ENCODE measurements at regions not wholly inside any gene's neighbourhood (a gene's known extent, or its start where the extent isn't known, plus 50 kb on each side); places are given as distances from the start of the nearest gene placed in this dataset.

DNA sequence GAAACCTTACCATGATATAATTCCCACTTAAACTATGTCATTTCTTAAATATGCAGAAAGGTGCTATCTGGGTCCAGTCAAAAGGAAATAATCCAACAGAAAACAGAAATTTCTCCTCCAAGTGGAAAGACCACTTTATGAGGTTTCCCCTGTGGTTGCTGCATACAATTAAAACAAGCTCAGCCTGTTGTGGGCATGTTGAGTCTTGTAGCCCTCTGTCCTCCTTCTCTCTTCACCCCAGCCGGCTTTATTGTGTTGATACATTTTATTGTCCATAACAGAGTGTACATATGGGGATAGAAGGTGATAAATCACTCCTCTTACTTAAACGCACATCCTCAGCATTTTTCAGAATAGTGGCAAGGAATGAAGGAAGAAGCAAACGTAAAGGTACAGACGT lies 126.0 kb upstream of the MTNR1B start:
- POLR2A ChIA-PET, result no interaction called here
- H3K4me2 ChIP-seq, result no peak overlapping the region
- TF ChIP-seq HOXB13 (CRISPR knock-in tag; IDR thresholded peaks at IDR 0.05; ENCODE audit: low read depth) (no peak), TP53 (CRISPR knock-in tag; IDR thresholded peaks at IDR 0.05) (no peak), EP300 (IDR thresholded peaks at IDR 0.05) (no peak), FOXS1 (CRISPR knock-in tag; IDR thresholded peaks at IDR 0.05) (no peak), ZNF302 (CRISPR knock-in tag; IDR thresholded peaks at IDR 0.05) (no peak), E2F6 (IDR thresholded peaks at IDR 0.05; ENCODE audit: borderline replicate concordance, low read depth) (no peak), EHMT2 (IDR thresholded peaks at IDR 0.05; ENCODE audit: low read depth) (no peak), POLR2AphosphoS2 (conservative IDR thresholded peaks at IDR 0.05; ENCODE audit: low read length) (no peak), CHD4 (IDR thresholded peaks at IDR 0.05; ENCODE audit: borderline replicate concordance) (no peak)

GRCh38 chr11:92844197-92844596 lies 125.3 kb upstream of the MTNR1B start:
- FAIRE-seq, result no peak
- Histone ChIP-seq H3K9me3 (no peaks in the 10 kb centered on the region), H3K4me3 (no peak overlapping the region), H3K4me1 (no peaks in the 10 kb centered on the region), H3K27ac (no peak overlapping the region), H3K4me2 (no peak overlapping the region)
- 74% methylated on average over 10 of the region's 13 CpGs for WGBS (ENCODE audit: missing lambda C conversion rate)
- ChIA-PET CTCF (no interaction called here), POLR2A (no interaction called here)
- ATAC-seq, result no peak
- no peak for DNase-seq (ENCODE audit: low read depth in 1 of 2, low spot score in 1 of 2)
- no peak for TF ChIP-seq REST (IDR thresholded peaks at IDR 0.05)
- TF ChIP-seq FOSL2 (IDR thresholded peaks at IDR 0.05), result no peak
- no peak for TF ChIP-seq FOSL2 (CRISPR knock-in tag; IDR thresholded peaks at IDR 0.05)
- no peak for TF ChIP-seq RAD21 (conservative IDR thresholded peaks at IDR 0.05 in 1 of 2, IDR thresholded peaks at IDR 0.05 in 1 of 2)
- no peak for TF ChIP-seq EHF (CRISPR knock-in tag; IDR thresholded peaks at IDR 0.05)
- no peak for TF ChIP-seq RARB (CRISPR knock-in tag; IDR thresholded peaks at IDR 0.05)
- TF ChIP-seq, protein P1, sequence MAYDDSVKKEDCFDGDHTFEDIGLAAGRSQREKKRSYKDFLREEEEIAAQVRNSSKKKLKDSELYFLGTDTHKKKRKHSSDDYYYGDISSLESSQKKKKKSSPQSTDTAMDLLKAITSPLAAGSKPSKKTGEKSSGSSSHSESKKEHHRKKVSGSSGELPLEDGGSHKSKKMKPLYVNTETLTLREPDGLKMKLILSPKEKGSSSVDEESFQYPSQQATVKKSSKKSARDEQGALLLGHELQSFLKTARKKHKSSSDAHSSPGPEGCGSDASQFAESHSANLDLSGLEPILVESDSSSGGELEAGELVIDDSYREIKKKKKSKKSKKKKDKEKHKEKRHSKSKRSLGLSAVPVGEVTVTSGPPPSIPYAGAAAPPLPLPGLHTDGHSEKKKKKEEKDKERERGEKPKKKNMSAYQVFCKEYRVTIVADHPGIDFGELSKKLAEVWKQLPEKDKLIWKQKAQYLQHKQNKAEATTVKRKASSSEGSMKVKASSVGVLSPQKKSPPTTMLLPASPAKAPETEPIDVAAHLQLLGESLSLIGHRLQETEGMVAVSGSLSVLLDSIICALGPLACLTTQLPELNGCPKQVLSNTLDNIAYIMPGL (CRISPR knock-in tag; IDR thresholded peaks at IDR 0.05; ENCODE audit: borderline replicate concordance), result no peak
- TF ChIP-seq MAX (IDR thresholded peaks at IDR 0.05), result no peak
- no peak for TF ChIP-seq EHMT2 (IDR thresholded peaks at IDR 0.05; ENCODE audit: low read depth)
- TF ChIP-seq SREBF2 (IDR thresholded peaks at IDR 0.05), result no peak
- TF ChIP-seq HEYL (CRISPR knock-in tag; IDR thresholded peaks at IDR 0.05), result no peak
- no peak for TF ChIP-seq MYC (IDR thresholded peaks at IDR 0.05; ENCODE audit: borderline replicate concordance, low read length)
- TF ChIP-seq, protein P2, sequence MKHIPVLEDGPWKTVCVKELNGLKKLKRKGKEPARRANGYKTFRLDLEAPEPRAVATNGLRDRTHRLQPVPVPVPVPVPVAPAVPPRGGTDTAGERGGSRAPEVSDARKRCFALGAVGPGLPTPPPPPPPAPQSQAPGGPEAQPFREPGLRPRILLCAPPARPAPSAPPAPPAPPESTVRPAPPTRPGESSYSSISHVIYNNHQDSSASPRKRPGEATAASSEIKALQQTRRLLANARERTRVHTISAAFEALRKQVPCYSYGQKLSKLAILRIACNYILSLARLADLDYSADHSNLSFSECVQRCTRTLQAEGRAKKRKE (CRISPR knock-in tag; IDR thresholded peaks at IDR 0.05; ENCODE audit: low read depth), result no peak
- no peak for TF ChIP-seq RNF2 (IDR thresholded peaks at IDR 0.05; ENCODE audit: borderline replicate concordance, low read depth)
- no peak for TF ChIP-seq E2F6 (IDR thresholded peaks at IDR 0.05; ENCODE audit: borderline replicate concordance, low read depth)
- no peak for TF ChIP-seq ZFP36 (IDR thresholded peaks at IDR 0.05; ENCODE audit: borderline replicate concordance, partially characterized antibody)
- TF ChIP-seq NPAS2 (CRISPR knock-in tag; IDR thresholded peaks at IDR 0.05; ENCODE audit: borderline replicate concordance), result no peak
- no peak for TF ChIP-seq CHD4 (IDR thresholded peaks at IDR 0.05; ENCODE audit: borderline replicate concordance)
- no peak for TF ChIP-seq FOSB (CRISPR knock-in tag; IDR thresholded peaks at IDR 0.05)
- no peak for TF ChIP-seq TP53 (CRISPR knock-in tag; IDR thresholded peaks at IDR 0.05)

More for the DNA sequence above, 126.0 kb upstream of the MTNR1B start:
- ATAC-seq (no peak), DNase-seq (ENCODE audit: low read depth in 1 of 2, low spot score in 1 of 2) (no peak), FAIRE-seq (no peak)
- WGBS (ENCODE audit: missing lambda C conversion rate), result 52% methylated on average over 4 of the region's 4 CpGs
- Histone ChIP-seq H3K27ac (no peak overlapping the region), H3K4me3 (no peak overlapping the region), H3K4me1 (no peaks in the 10 kb centered on the region), H3K9me3 (no peaks in the 10 kb centered on the region)
- CTCF ChIA-PET, result no interaction called here
